ENCODE measurements at regions not wholly inside any gene's neighbourhood (a gene's known extent, or its start where the extent isn't known, plus 50 kb on each side); places are given as distances from the start of the nearest gene placed in this dataset.

DNA sequence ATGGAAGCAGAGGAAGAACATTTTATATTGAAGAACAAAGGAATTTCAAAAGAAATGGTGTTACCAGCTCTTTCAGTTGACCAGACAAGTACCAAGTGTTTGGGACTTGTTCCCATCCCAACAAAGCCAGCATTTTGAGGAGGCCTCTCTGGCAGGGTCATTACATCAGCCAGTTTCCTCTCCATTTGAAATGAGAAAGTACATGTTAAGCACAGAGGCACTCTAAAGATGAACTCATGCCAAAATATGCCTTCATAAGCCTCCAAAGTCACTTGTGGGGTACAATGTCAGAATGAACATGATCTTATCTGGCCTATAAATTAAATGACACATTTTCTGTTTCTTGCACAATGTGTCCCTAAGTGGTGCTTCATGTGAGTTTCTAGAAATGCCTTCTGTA, 223.9 kb downstream of the PRL start:
- TF ChIP-seq CTCF (IDR thresholded peaks at IDR 0.05), result no peak
- no peak for DNase-seq (ENCODE audit: low spot score)
- ATAC-seq (ENCODE audit: low FRiP score), result no peak

GRCh38 chr6:22073516-22074198, 223.2 kb downstream of the PRL start:
- no peak for TF ChIP-seq CTCF (IDR thresholded peaks at IDR 0.05)
- DNase-seq (ENCODE audit: low spot score) (no peak), ATAC-seq (ENCODE audit: low FRiP score) (no peak)

GRCh38 chr6:22078288-22078687, 218.5 kb downstream of the PRL start:
- TF ChIP-seq CTCF (IDR thresholded peaks at IDR 0.05), result no peak
- DNase-seq (ENCODE audit: low spot score), result no peak
- ATAC-seq (ENCODE audit: low FRiP score), result no peak

DNA sequence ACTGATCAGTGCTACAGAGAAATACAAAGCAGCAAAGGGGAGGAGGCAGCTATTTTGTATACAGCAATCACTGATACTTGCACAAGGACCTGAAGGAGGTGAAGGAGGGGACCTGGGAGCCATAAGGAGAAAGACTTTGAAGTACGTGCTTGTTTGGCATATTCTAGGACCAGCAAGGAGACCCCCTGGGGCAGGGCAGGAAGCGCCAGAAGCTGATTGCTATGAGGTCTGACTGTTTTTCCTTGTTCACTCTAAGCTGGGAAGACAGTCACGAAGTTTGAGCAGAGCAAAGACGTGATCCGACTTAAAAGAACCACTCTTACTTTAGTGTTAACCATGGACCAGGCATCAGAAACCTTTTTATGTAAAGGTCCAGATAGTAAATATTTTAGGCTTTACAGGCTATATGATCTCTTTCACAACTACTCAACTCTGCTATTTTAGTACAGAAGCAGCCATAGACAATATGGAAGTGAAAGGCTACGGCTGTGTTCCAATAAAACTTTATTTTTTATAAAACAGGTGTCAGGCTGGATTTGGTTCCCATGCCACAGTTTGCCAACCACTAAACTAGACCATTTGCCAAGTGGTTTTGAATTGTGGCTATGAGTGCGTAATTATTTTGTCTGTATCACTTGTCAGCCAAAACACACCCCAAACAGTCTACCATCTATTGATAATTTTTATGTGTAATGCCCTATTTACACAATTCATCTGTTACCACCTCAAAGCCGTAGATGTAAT, 217.9 kb downstream of the PRL start:
- no peak for TF ChIP-seq CTCF (IDR thresholded peaks at IDR 0.05)
- DNase-seq (ENCODE audit: low spot score) (no peak), ATAC-seq (ENCODE audit: low FRiP score) (no peak)

GRCh38 chr6:22079783-22080182, 217.1 kb downstream of the PRL start:
- ATAC-seq (ENCODE audit: low FRiP score) (no peak), DNase-seq (ENCODE audit: low spot score) (no peak)
- TF ChIP-seq CTCF (IDR thresholded peaks at IDR 0.05), result no peak

- DNase-seq (ENCODE audit: low spot score), result no peak
- no peak for TF ChIP-seq CTCF (IDR thresholded peaks at IDR 0.05)
- no peak for ATAC-seq (ENCODE audit: low FRiP score)
Observed at GRCh38 chr6:22081709-22082108, 215.1 kb downstream of the PRL start.

GRCh38 chr6:22082218-22082617, 214.6 kb downstream of the PRL start:
- DNase-seq (ENCODE audit: low spot score), result no peak
- peak; percentile 80 for ATAC-seq (ENCODE audit: low FRiP score)
- no peak for TF ChIP-seq CTCF (IDR thresholded peaks at IDR 0.05)

Measured in omental fat pad (tissue), 3 donors.